ENCODE measurements at regions not wholly inside any gene's neighbourhood (a gene's known extent, or its start where the extent isn't known, plus 50 kb on each side); places are given as distances from the start of the nearest gene placed in this dataset.

- H3K36me3 Mint-ChIP-seq (ENCODE audit: low read depth), result peaks cover 9% of the 10 kb centered on the region
- H3K27ac Mint-ChIP-seq (ENCODE audit: unreplicated experiment), result no peak overlapping the region
- H3K9me3 Mint-ChIP-seq, result peaks cover 19% of the 10 kb centered on the region
- no peaks in the 10 kb centered on the region for H3K4me1 Mint-ChIP-seq
- no peaks in the 10 kb centered on the region for H3K27me3 Mint-ChIP-seq (ENCODE audit: low read depth)
- no peak overlapping the region for H3K4me3 Mint-ChIP-seq
- no peak for TF ChIP-seq CTCF (conservative IDR thresholded peaks at IDR 0.05)
- DNase-seq (ENCODE audit: low read depth, low spot score), result no peak
Measured at GRCh38 chr6:48236375-48236774, 125.4 kb upstream of the PTCHD4 start.

GRCh38 chr6:48233063-48233462, 122.1 kb upstream of the PTCHD4 start:
- no peaks in the 10 kb centered on the region for H3K4me1 Mint-ChIP-seq
- no peak for TF ChIP-seq CTCF (conservative IDR thresholded peaks at IDR 0.05)

GRCh38 chr6:48229841-48230240, 118.8 kb upstream of the PTCHD4 start:
- H3K4me3 Mint-ChIP-seq, result no peak overlapping the region
- H3K27ac Mint-ChIP-seq (ENCODE audit: unreplicated experiment), result no peak overlapping the region
- no peaks in the 10 kb centered on the region for H3K4me1 Mint-ChIP-seq
- no peaks in the 10 kb centered on the region for H3K27me3 Mint-ChIP-seq (ENCODE audit: low read depth)
- no peaks in the 10 kb centered on the region for H3K9me3 Mint-ChIP-seq
- no peak for TF ChIP-seq CTCF (conservative IDR thresholded peaks at IDR 0.05)
- DNase-seq (ENCODE audit: low read depth, low spot score), result no peak
- no peaks in the 10 kb centered on the region for H3K36me3 Mint-ChIP-seq (ENCODE audit: low read depth)

More at GRCh38 chr6:48233063-48233462, 122.1 kb upstream of the PTCHD4 start:
- Mint-ChIP-seq H3K9me3 (peaks cover 19% of the 10 kb centered on the region), H3K4me3 (no peak overlapping the region), H3K27me3 (ENCODE audit: low read depth) (no peaks in the 10 kb centered on the region), H3K27ac (ENCODE audit: unreplicated experiment) (no peak overlapping the region), H3K36me3 (ENCODE audit: low read depth) (peaks cover 9% of the 10 kb centered on the region)
- DNase-seq (ENCODE audit: low read depth, low spot score), result no peak

GRCh38 chr6:48222241-48222640, 111.2 kb upstream of the PTCHD4 start:
- H3K4me3 Mint-ChIP-seq, result no peak overlapping the region
- H3K4me1 Mint-ChIP-seq, result no peaks in the 10 kb centered on the region
- no peaks in the 10 kb centered on the region for H3K36me3 Mint-ChIP-seq (ENCODE audit: low read depth)
- no peak for TF ChIP-seq CTCF (conservative IDR thresholded peaks at IDR 0.05)
- no peak for DNase-seq (ENCODE audit: low read depth, low spot score)
- H3K27ac Mint-ChIP-seq (ENCODE audit: unreplicated experiment), result no peak overlapping the region
- no peaks in the 10 kb centered on the region for H3K27me3 Mint-ChIP-seq (ENCODE audit: low read depth)
- no peaks in the 10 kb centered on the region for H3K9me3 Mint-ChIP-seq

GRCh38 chr6:48213076-48213788, 102.2 kb upstream of the PTCHD4 start:
- Mint-ChIP-seq H3K27me3 (ENCODE audit: low read depth) (no peaks in the 10 kb centered on the region), H3K9me3 (peaks cover 8% of the 10 kb centered on the region), H3K4me1 (no peaks in the 10 kb centered on the region), H3K36me3 (ENCODE audit: low read depth) (no peaks in the 10 kb centered on the region), H3K27ac (ENCODE audit: unreplicated experiment) (no peak overlapping the region), H3K4me3 (no peak overlapping the region)
- DNase-seq (ENCODE audit: low read depth, low spot score), result no peak
- no peak for TF ChIP-seq CTCF (conservative IDR thresholded peaks at IDR 0.05)

Data from neural crest cell (in vitro differentiated cells).